ENCODE measurements at regions not wholly inside any gene's neighbourhood (a gene's known extent, or its start where the extent isn't known, plus 50 kb on each side); places are given as distances from the start of the nearest gene placed in this dataset.

DNA sequence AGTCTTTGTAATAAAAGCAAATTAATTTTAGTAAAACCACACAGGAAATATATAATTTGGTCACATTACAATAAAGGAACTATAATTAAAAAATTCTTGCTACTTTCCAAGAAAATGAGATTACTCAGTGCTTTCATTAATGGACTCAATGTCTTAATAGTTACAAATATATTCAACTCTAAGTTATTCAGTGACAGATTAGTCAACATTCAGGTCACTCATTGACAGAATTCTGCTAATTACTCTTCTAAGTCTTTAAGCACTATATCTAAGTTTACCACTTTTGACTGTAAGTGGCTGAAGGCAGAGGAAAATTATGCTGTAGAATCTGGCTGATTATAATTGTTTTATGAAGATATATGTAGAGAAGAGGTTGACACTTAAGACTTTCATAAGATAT, 1365.0 kb downstream of the EFNB2 start:
- ATAC-seq (no peak), DNase-seq (no peak)
- intact Hi-C loops (cut with DNase I) = no loop called here
- H3K9me3 ChIP-seq = no peaks in the 10 kb centered on the region
- H3K27me3 ChIP-seq (ENCODE audit: low read depth) = no peaks in the 10 kb centered on the region
- TF ChIP-seq, protein P1, sequence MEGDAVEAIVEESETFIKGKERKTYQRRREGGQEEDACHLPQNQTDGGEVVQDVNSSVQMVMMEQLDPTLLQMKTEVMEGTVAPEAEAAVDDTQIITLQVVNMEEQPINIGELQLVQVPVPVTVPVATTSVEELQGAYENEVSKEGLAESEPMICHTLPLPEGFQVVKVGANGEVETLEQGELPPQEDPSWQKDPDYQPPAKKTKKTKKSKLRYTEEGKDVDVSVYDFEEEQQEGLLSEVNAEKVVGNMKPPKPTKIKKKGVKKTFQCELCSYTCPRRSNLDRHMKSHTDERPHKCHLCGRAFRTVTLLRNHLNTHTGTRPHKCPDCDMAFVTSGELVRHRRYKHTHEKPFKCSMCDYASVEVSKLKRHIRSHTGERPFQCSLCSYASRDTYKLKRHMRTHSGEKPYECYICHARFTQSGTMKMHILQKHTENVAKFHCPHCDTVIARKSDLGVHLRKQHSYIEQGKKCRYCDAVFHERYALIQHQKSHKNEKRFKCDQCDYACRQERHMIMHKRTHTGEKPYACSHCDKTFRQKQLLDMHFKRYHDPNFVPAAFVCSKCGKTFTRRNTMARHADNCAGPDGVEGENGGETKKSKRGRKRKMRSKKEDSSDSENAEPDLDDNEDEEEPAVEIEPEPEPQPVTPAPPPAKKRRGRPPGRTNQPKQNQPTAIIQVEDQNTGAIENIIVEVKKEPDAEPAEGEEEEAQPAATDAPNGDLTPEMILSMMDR (IDR thresholded peaks at IDR 0.05) = no peak
- H3K36me3 ChIP-seq = no peaks in the 10 kb centered on the region
- H3K27ac ChIP-seq = no peak overlapping the region
- H3K4me1 ChIP-seq = no peaks in the 10 kb centered on the region
- no peak overlapping the region for H3K4me3 ChIP-seq

- H3K4me1 ChIP-seq = no peaks in the 10 kb centered on the region
- no peaks in the 10 kb centered on the region for H3K9me3 ChIP-seq
- intact Hi-C loops (cut with DNase I) = no loop called here
- no peaks in the 10 kb centered on the region for H3K36me3 ChIP-seq
- H3K27me3 ChIP-seq (ENCODE audit: low read depth) = no peaks in the 10 kb centered on the region
- no peak for DNase-seq
- ATAC-seq = no peak
- no peak overlapping the region for H3K27ac ChIP-seq
- TF ChIP-seq, protein P1 (IDR thresholded peaks at IDR 0.05) = no peak
- no peak overlapping the region for H3K4me3 ChIP-seq
Observed at GRCh38 chr13:105168295-105168694, 1367.2 kb downstream of the EFNB2 start.

GRCh38 chr13:105167385-105167784, 1368.1 kb downstream of the EFNB2 start:
- H3K36me3 ChIP-seq = no peaks in the 10 kb centered on the region
- H3K9me3 ChIP-seq = no peaks in the 10 kb centered on the region
- TF ChIP-seq, protein P1 (IDR thresholded peaks at IDR 0.05) = no peak
- intact Hi-C loops (cut with DNase I) = no loop called here
- ATAC-seq = peak in 1 of 2 donors; percentile 90
- H3K27me3 ChIP-seq (ENCODE audit: low read depth) = no peaks in the 10 kb centered on the region
- H3K4me1 ChIP-seq = no peaks in the 10 kb centered on the region
- H3K27ac ChIP-seq = no peak overlapping the region
- H3K4me3 ChIP-seq = no peak overlapping the region
- no peak for DNase-seq

DNA sequence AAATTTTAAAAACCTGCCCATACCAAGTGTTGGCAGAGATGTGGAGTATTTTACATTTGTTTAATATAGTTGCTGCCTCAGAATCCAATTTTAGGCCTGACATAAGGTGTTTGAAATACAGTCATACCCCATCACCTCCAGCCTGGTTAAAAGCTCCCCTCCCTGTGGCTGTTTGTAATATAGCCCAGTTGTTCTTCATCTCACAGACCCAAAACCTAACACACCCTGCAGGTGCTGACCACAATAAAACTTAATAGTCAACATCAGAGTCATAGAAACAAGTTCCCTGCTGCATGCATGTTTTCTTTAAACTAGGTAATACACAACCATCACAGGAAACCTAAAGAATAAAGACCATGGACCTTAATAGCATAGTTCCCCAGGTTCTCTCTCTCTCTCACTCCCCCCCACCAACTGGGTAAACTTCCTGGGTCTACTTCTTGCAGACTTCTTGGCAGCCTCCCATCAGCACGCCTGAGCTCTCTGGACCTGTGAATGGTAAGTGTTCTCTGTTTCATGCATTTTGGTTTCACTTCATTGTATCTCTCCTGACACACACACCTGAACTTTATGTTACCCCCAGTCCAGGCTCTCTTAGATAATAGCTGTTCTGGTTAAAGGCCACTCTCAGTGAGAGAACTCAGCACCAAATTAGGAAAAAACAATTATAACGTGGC, 1369.9 kb downstream of the EFNB2 start:
- intact Hi-C loops (cut with DNase I) = no loop called here
- H3K4me1 ChIP-seq = no peaks in the 10 kb centered on the region
- H3K36me3 ChIP-seq = no peaks in the 10 kb centered on the region
- no peaks in the 10 kb centered on the region for H3K9me3 ChIP-seq
- H3K27me3 ChIP-seq (ENCODE audit: low read depth) = no peaks in the 10 kb centered on the region
- H3K27ac ChIP-seq = no peak overlapping the region
- H3K4me3 ChIP-seq = no peak overlapping the region
- peak; percentile 71 for DNase-seq
- TF ChIP-seq, protein P1 (IDR thresholded peaks at IDR 0.05) = no peak
- peak; percentile 74 to 77 for ATAC-seq

- DNase-seq (no peak), ATAC-seq (no peak)
- Histone ChIP-seq H3K36me3 (no peaks in the 10 kb centered on the region), H3K4me3 (no peak overlapping the region), H3K27me3 (ENCODE audit: low read depth) (no peaks in the 10 kb centered on the region), H3K9me3 (no peaks in the 10 kb centered on the region), H3K4me1 (no peaks in the 10 kb centered on the region), H3K27ac (no peak overlapping the region)
- intact Hi-C loops (cut with DNase I) = no loop called here
- TF ChIP-seq, protein P1 (IDR thresholded peaks at IDR 0.05) = no peak
Observed at GRCh38 chr13:105159841-105160240, 1375.6 kb downstream of the EFNB2 start.
